ENCODE measurements at regions not wholly inside any gene's neighbourhood (a gene's known extent, or its start where the extent isn't known, plus 50 kb on each side); places are given as distances from the start of the nearest gene placed in this dataset.
"Not testable (repeated sequence)": the region's sequence is repeated elsewhere in the genome, so short reads cannot be mapped to it uniquely, and the experiment has no call there.

DNA sequence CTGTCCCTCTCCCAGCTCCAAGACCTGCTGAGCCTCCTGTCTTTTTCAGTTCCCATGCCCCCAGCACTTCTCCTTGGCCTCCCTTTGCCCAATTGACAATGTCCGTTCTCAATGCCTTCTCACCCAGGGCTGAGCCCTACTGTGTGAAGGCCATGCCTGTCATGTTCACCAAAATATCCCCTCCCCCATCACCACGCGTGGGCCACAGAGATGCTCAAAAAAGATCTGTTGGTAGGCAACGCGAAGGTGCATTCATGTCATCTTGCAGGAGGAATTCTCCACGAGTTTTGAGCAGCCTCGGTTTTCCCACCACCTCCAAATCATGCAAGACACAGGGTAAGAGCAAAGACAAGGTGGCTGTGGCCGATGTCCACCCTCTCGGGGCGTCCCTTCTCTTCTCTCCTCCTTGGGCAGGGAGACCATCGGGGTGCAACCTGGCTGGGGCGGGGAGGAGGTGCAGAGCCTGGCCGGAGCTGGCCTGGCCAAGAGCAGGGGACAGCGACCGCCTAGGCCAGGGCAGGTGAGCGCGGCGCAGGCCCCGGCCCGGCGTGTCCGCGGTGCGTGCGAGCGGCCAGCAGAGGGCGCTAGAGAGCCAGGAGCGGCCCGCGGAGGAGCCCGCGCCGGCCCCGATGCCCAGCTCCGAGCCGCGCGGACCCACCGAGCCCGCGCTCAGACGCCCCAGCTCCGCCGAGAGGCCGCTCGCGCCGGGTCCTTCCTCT lies 56.3 kb upstream of the KRTAP5-11 start:
- TF ChIP-seq, protein P1, sequence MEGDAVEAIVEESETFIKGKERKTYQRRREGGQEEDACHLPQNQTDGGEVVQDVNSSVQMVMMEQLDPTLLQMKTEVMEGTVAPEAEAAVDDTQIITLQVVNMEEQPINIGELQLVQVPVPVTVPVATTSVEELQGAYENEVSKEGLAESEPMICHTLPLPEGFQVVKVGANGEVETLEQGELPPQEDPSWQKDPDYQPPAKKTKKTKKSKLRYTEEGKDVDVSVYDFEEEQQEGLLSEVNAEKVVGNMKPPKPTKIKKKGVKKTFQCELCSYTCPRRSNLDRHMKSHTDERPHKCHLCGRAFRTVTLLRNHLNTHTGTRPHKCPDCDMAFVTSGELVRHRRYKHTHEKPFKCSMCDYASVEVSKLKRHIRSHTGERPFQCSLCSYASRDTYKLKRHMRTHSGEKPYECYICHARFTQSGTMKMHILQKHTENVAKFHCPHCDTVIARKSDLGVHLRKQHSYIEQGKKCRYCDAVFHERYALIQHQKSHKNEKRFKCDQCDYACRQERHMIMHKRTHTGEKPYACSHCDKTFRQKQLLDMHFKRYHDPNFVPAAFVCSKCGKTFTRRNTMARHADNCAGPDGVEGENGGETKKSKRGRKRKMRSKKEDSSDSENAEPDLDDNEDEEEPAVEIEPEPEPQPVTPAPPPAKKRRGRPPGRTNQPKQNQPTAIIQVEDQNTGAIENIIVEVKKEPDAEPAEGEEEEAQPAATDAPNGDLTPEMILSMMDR (IDR thresholded peaks at IDR 0.05; ENCODE audit: poor library complexity, severe bottlenecking) = peak; percentile 39
- not testable (repeated sequence) for H3K9me3 ChIP-seq (ENCODE audit: severe bottlenecking); H3K4me3 ChIP-seq (ENCODE audit: severe bottlenecking); H3K27me3 ChIP-seq (ENCODE audit: insufficient read depth, poor library complexity, severe bottlenecking); H3K4me1 ChIP-seq (ENCODE audit: insufficient read depth, poor library complexity, severe bottlenecking); H3K27ac ChIP-seq (ENCODE audit: poor library complexity, severe bottlenecking); DNase-seq (ENCODE audit: low spot score); H3K36me3 ChIP-seq (ENCODE audit: low read depth)
- ATAC-seq (ENCODE audit: low read depth) = peak; percentile 64; the same call in 1 of the 3 replicates

- not testable (repeated sequence) for H3K36me3 ChIP-seq (ENCODE audit: low read depth); H3K27me3 ChIP-seq (ENCODE audit: insufficient read depth, poor library complexity, severe bottlenecking); H3K4me1 ChIP-seq (ENCODE audit: insufficient read depth, poor library complexity, severe bottlenecking); H3K4me3 ChIP-seq (ENCODE audit: severe bottlenecking); H3K9me3 ChIP-seq (ENCODE audit: severe bottlenecking); DNase-seq (ENCODE audit: low spot score); H3K27ac ChIP-seq (ENCODE audit: poor library complexity, severe bottlenecking); ATAC-seq (ENCODE audit: low read depth)
Measured at GRCh38 chr11:71639520-71639849, 56.8 kb upstream of the KRTAP5-11 start.

- not testable (repeated sequence) for ATAC-seq (ENCODE audit: low read depth); H3K4me3 ChIP-seq (ENCODE audit: severe bottlenecking)
Measured at GRCh38 chr11:71639916-71640315, 57.2 kb upstream of the KRTAP5-11 start.

GRCh38 chr11:71647078-71647477 lies 64.4 kb upstream of the KRTAP5-11 start:
- H3K36me3 ChIP-seq (ENCODE audit: low read depth); DNase-seq (ENCODE audit: low spot score); H3K27ac ChIP-seq (ENCODE audit: poor library complexity, severe bottlenecking); H3K4me1 ChIP-seq (ENCODE audit: insufficient read depth, poor library complexity, severe bottlenecking); H3K9me3 ChIP-seq (ENCODE audit: severe bottlenecking); H3K27me3 ChIP-seq (ENCODE audit: insufficient read depth, poor library complexity, severe bottlenecking); ATAC-seq (ENCODE audit: low read depth); H3K4me3 ChIP-seq (ENCODE audit: severe bottlenecking): not testable (repeated sequence)

More at GRCh38 chr11:71639916-71640315, 57.2 kb upstream of the KRTAP5-11 start:
- not testable (repeated sequence) for H3K9me3 ChIP-seq (ENCODE audit: severe bottlenecking); H3K27me3 ChIP-seq (ENCODE audit: insufficient read depth, poor library complexity, severe bottlenecking); H3K27ac ChIP-seq (ENCODE audit: poor library complexity, severe bottlenecking); DNase-seq (ENCODE audit: low spot score); H3K4me1 ChIP-seq (ENCODE audit: insufficient read depth, poor library complexity, severe bottlenecking); H3K36me3 ChIP-seq (ENCODE audit: low read depth)

- H3K27me3 ChIP-seq (ENCODE audit: insufficient read depth, poor library complexity, severe bottlenecking); H3K4me3 ChIP-seq (ENCODE audit: severe bottlenecking); H3K27ac ChIP-seq (ENCODE audit: poor library complexity, severe bottlenecking); DNase-seq (ENCODE audit: low spot score); H3K4me1 ChIP-seq (ENCODE audit: insufficient read depth, poor library complexity, severe bottlenecking); H3K9me3 ChIP-seq (ENCODE audit: severe bottlenecking); H3K36me3 ChIP-seq (ENCODE audit: low read depth); ATAC-seq (ENCODE audit: low read depth): not testable (repeated sequence)
Measured at GRCh38 chr11:71652998-71653397, 70.3 kb upstream of the KRTAP5-11 start.

DNA sequence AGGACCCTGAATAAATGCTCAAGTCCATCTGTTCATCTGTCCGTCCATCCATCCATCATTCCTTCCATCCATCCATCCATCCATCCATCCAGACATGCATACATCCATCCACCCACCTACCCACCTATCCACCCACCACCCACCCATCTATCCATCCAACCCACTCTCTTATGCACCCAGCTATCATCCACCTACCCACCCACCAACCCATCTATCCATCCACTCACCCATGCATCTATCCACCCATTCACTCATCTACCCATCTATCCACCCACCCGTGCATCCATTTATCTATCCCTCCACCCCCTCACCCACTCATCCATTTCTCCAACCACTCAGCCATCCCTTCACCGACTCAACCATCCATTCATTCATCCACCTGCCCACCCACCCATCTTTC lies 71.7 kb upstream of the KRTAP5-11 start:
- not testable (repeated sequence) for DNase-seq (ENCODE audit: low spot score); H3K27ac ChIP-seq (ENCODE audit: poor library complexity, severe bottlenecking); H3K4me3 ChIP-seq (ENCODE audit: severe bottlenecking); H3K4me1 ChIP-seq (ENCODE audit: insufficient read depth, poor library complexity, severe bottlenecking); H3K27me3 ChIP-seq (ENCODE audit: insufficient read depth, poor library complexity, severe bottlenecking); H3K9me3 ChIP-seq (ENCODE audit: severe bottlenecking); ATAC-seq (ENCODE audit: low read depth); H3K36me3 ChIP-seq (ENCODE audit: low read depth)

DNA sequence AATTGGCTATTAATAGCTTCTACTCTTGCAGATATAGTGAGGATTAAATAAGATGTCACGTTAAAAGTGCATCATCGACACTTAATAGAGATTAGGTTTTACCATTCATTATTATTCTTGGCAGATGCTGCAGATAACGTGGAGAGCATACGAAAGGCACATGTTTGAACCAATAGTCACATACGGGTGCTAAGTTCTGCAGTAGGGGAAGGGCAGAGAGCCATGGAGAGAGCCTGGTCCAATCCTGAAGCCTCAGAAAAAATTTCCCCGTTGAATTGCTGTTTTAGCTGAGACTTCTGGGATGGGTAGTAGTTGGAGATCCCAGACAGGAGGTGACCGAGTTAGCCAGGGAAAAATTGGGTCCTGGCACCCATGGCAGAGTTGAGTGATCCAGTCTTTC lies 72.4 kb upstream of the KRTAP5-11 start:
- H3K27me3 ChIP-seq (ENCODE audit: insufficient read depth, poor library complexity, severe bottlenecking); DNase-seq (ENCODE audit: low spot score); ATAC-seq (ENCODE audit: low read depth): not testable (repeated sequence)

GRCh38 chr11:71656513-71656912 lies 73.8 kb upstream of the KRTAP5-11 start:
- not testable (repeated sequence) for H3K4me1 ChIP-seq (ENCODE audit: insufficient read depth, poor library complexity, severe bottlenecking); DNase-seq (ENCODE audit: low spot score); H3K27me3 ChIP-seq (ENCODE audit: insufficient read depth, poor library complexity, severe bottlenecking); H3K27ac ChIP-seq (ENCODE audit: poor library complexity, severe bottlenecking); H3K4me3 ChIP-seq (ENCODE audit: severe bottlenecking); H3K9me3 ChIP-seq (ENCODE audit: severe bottlenecking); ATAC-seq (ENCODE audit: low read depth); H3K36me3 ChIP-seq (ENCODE audit: low read depth)

More for the DNA sequence above, 72.4 kb upstream of the KRTAP5-11 start:
- not testable (repeated sequence) for H3K9me3 ChIP-seq (ENCODE audit: severe bottlenecking); H3K27ac ChIP-seq (ENCODE audit: poor library complexity, severe bottlenecking); H3K4me1 ChIP-seq (ENCODE audit: insufficient read depth, poor library complexity, severe bottlenecking); H3K36me3 ChIP-seq (ENCODE audit: low read depth); H3K4me3 ChIP-seq (ENCODE audit: severe bottlenecking)

GRCh38 chr11:71664941-71665340 lies 82.3 kb upstream of the KRTAP5-11 start:
- not testable (repeated sequence) for ATAC-seq (ENCODE audit: low read depth); H3K4me1 ChIP-seq (ENCODE audit: insufficient read depth, poor library complexity, severe bottlenecking); H3K27ac ChIP-seq (ENCODE audit: poor library complexity, severe bottlenecking); H3K9me3 ChIP-seq (ENCODE audit: severe bottlenecking); DNase-seq (ENCODE audit: low spot score); H3K4me3 ChIP-seq (ENCODE audit: severe bottlenecking); H3K36me3 ChIP-seq (ENCODE audit: low read depth); H3K27me3 ChIP-seq (ENCODE audit: insufficient read depth, poor library complexity, severe bottlenecking)

- not testable (repeated sequence) for H3K4me1 ChIP-seq (ENCODE audit: insufficient read depth, poor library complexity, severe bottlenecking); H3K27ac ChIP-seq (ENCODE audit: poor library complexity, severe bottlenecking); DNase-seq (ENCODE audit: low spot score); H3K27me3 ChIP-seq (ENCODE audit: insufficient read depth, poor library complexity, severe bottlenecking); H3K4me3 ChIP-seq (ENCODE audit: severe bottlenecking); ATAC-seq (ENCODE audit: low read depth); H3K9me3 ChIP-seq (ENCODE audit: severe bottlenecking); H3K36me3 ChIP-seq (ENCODE audit: low read depth)
Measured at GRCh38 chr11:71698110-71698509, 115.4 kb upstream of the KRTAP5-11 start.

DNA sequence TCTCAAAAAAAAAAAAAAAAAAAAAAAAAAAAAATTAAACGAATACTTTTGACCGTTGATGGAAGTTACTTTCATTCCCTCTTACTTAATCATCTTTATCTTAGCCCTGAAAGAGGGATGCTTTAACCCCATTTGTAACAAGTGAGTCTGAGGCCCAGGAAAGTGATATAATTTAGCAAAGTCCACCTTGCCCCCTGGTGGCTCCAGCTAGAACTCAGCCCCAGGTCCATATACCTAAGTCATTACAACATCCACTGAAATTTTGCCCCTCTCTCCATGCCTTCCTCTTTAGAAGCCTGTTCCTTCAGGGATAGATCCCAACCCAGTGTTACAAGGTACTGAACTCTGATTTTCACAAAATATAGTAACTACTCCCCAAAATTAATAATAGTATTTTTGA lies 116.3 kb upstream of the KRTAP5-11 start:
- not testable (repeated sequence) for H3K4me1 ChIP-seq (ENCODE audit: insufficient read depth, poor library complexity, severe bottlenecking); H3K27ac ChIP-seq (ENCODE audit: poor library complexity, severe bottlenecking); H3K4me3 ChIP-seq (ENCODE audit: severe bottlenecking); H3K27me3 ChIP-seq (ENCODE audit: insufficient read depth, poor library complexity, severe bottlenecking); H3K9me3 ChIP-seq (ENCODE audit: severe bottlenecking); ATAC-seq (ENCODE audit: low read depth); H3K36me3 ChIP-seq (ENCODE audit: low read depth); DNase-seq (ENCODE audit: low spot score)
